ENCODE measurements at regions not wholly inside any gene's neighbourhood (a gene's known extent, or its start where the extent isn't known, plus 50 kb on each side); places are given as distances from the start of the nearest gene placed in this dataset.
"Not testable (repeated sequence)": the region's sequence is repeated elsewhere in the genome, so short reads cannot be mapped to it uniquely, and the experiment has no call there.

GRCh38 chr14:54010981-54011380 lies 54.4 kb upstream of the BMP4 start:
- DNase-seq: no peak

- no peak for DNase-seq
These were observed 66.4 kb upstream of the BMP4 start for GRCh38 chr14:54023027-54023426.

- no peak for DNase-seq
These were observed 69.0 kb upstream of the BMP4 start for GRCh38 chr14:54025661-54026060.

- no peak for DNase-seq
These were observed 70.0 kb upstream of the BMP4 start for GRCh38 chr14:54026671-54027070.

GRCh38 chr14:54030996-54031395 lies 74.4 kb upstream of the BMP4 start:
- not testable (repeated sequence) for DNase-seq

GRCh38 chr14:54033285-54033684 lies 76.7 kb upstream of the BMP4 start:
- DNase-seq: not testable (repeated sequence)

GRCh38 chr14:54038724-54039123 lies 82.1 kb upstream of the BMP4 start:
- DNase-seq: no peak

- no peak for DNase-seq
These were observed 82.7 kb upstream of the BMP4 start for GRCh38 chr14:54039311-54039710.

- no peak for DNase-seq
These were observed 84.2 kb upstream of the BMP4 start for GRCh38 chr14:54040846-54041245.

- DNase-seq: no peak
These were observed 89.6 kb upstream of the BMP4 start for GRCh38 chr14:54046250-54046649.

GRCh38 chr14:54047645-54048308 lies 91.2 kb upstream of the BMP4 start:
- DNase-seq: no peak

- no peak for DNase-seq
These were observed 91.7 kb upstream of the BMP4 start for GRCh38 chr14:54048311-54048710.

GRCh38 chr14:54048736-54049135 lies 92.1 kb upstream of the BMP4 start:
- no peak for DNase-seq

- no peak for DNase-seq
These were observed 94.1 kb upstream of the BMP4 start for GRCh38 chr14:54050759-54051158.

- DNase-seq: no peak
These were observed 96.2 kb upstream of the BMP4 start for GRCh38 chr14:54052696-54053385.

GRCh38 chr14:54053386-54053745 lies 96.7 kb upstream of the BMP4 start:
- no peak for DNase-seq

- no peak for DNase-seq
These were observed 101.9 kb upstream of the BMP4 start for GRCh38 chr14:54058505-54058904.

- no peak for DNase-seq
These were observed 127.1 kb upstream of the BMP4 start for GRCh38 chr14:54083549-54084239.

GRCh38 chr14:54085232-54085761 lies 128.7 kb upstream of the BMP4 start:
- DNase-seq: no peak

- no peak for DNase-seq
These were observed 129.2 kb upstream of the BMP4 start for GRCh38 chr14:54085841-54086240.

- no peak for DNase-seq
These were observed 130.1 kb upstream of the BMP4 start for GRCh38 chr14:54086767-54087166.

- no peak for DNase-seq
These were observed 130.8 kb upstream of the BMP4 start for GRCh38 chr14:54087376-54087775.

GRCh38 chr14:54088271-54088670 lies 131.6 kb upstream of the BMP4 start:
- DNase-seq: no peak

GRCh38 chr14:54090274-54090673 lies 133.6 kb upstream of the BMP4 start:
- DNase-seq: no peak
